ENCODE measurements at regions not wholly inside any gene's neighbourhood (a gene's known extent, or its start where the extent isn't known, plus 50 kb on each side); places are given as distances from the start of the nearest gene placed in this dataset.

GRCh38 chr17:73950593-73950914 lies 252.9 kb upstream of the RPL38 start:
- DNase-seq (ENCODE audit: low read depth) = no peak
- no peak for TF ChIP-seq CTCF (conservative IDR thresholded peaks at IDR 0.05; ENCODE audit: control insufficient read depth, insufficient read depth, low read depth, low read length)
- H3K4me3 ChIP-seq (ENCODE audit: control insufficient read depth, low read depth, low read length) = no peak overlapping the region

GRCh38 chr17:73952082-73952479 lies 251.4 kb upstream of the RPL38 start:
- no peak for TF ChIP-seq CTCF (conservative IDR thresholded peaks at IDR 0.05; ENCODE audit: control insufficient read depth, insufficient read depth, low read depth, low read length)
- H3K4me3 ChIP-seq (ENCODE audit: control insufficient read depth, low read depth, low read length) = no peak overlapping the region
- DNase-seq (ENCODE audit: low read depth) = no peak

GRCh38 chr17:73952480-73953205 lies 250.8 kb upstream of the RPL38 start:
- H3K4me3 ChIP-seq (ENCODE audit: control insufficient read depth, low read depth, low read length) = peak overlapping the region; percentile 15

GRCh38 chr17:73953206-73954033 lies 250.1 kb upstream of the RPL38 start:
- TF ChIP-seq CTCF (conservative IDR thresholded peaks at IDR 0.05; ENCODE audit: control insufficient read depth, insufficient read depth, low read depth, low read length) = no peak
- DNase-seq (ENCODE audit: low read depth) = no peak
- no peak overlapping the region for H3K4me3 ChIP-seq (ENCODE audit: control insufficient read depth, low read depth, low read length)

More at GRCh38 chr17:73952480-73953205, 250.8 kb upstream of the RPL38 start:
- no peak for TF ChIP-seq CTCF (conservative IDR thresholded peaks at IDR 0.05; ENCODE audit: control insufficient read depth, insufficient read depth, low read depth, low read length)
- DNase-seq (ENCODE audit: low read depth) = peak; percentile 11

GRCh38 chr17:73954951-73955350 lies 248.5 kb upstream of the RPL38 start:
- H3K4me3 ChIP-seq (ENCODE audit: control insufficient read depth, low read depth, low read length) = no peak overlapping the region
- DNase-seq (ENCODE audit: low read depth) = no peak
- no peak for TF ChIP-seq CTCF (conservative IDR thresholded peaks at IDR 0.05; ENCODE audit: control insufficient read depth, insufficient read depth, low read depth, low read length)

GRCh38 chr17:73955616-73956015 lies 247.9 kb upstream of the RPL38 start:
- no peak overlapping the region for H3K4me3 ChIP-seq (ENCODE audit: control insufficient read depth, low read depth, low read length)
- no peak for TF ChIP-seq CTCF (conservative IDR thresholded peaks at IDR 0.05; ENCODE audit: control insufficient read depth, insufficient read depth, low read depth, low read length)
- no peak for DNase-seq (ENCODE audit: low read depth)
